Brain microvascular endothelial cell (primary cell): ENCODE measurements at regions not wholly inside any gene's neighbourhood (a gene's known extent, or its start where the extent isn't known, plus 50 kb on each side); places are given as distances from the start of the nearest gene placed in this dataset.
"Not testable (repeated sequence)": the region's sequence is repeated elsewhere in the genome, so short reads cannot be mapped to it uniquely, and the experiment has no call there.

ENCODE experiments used
- DNase-seq: peaks from one replicate; pipeline ENCODE4 v3.0.0-alpha.2; 2020
- H3K27ac ChIP-seq: fragments of 250-450 bp; sonication (Bioruptor Pico); 2 replicates; pipeline ENCODE4 v1.5.1; 2020; ENCODE audit warnings: mild to moderate bottlenecking, moderate library complexity
- H3K27me3 ChIP-seq: fragments of 250-450 bp; sonication (Bioruptor Pico); replicated peaks from 2 replicates; pipeline ENCODE4 v1.5.1; 2020; ENCODE audit warnings: mild to moderate bottlenecking
- H3K36me3 ChIP-seq: fragments of 250-450 bp; sonication (Bioruptor Pico); replicated peaks from 2 replicates; pipeline ENCODE4 v1.5.1; 2020; ENCODE audit warnings: mild to moderate bottlenecking
- H3K4me3 ChIP-seq: 2 replicates; pipeline ENCODE4 v1.5.1; 2011; ENCODE audit warnings: low read depth, mild to moderate bottlenecking, control low read depth, low read length, moderate library complexity
- in situ Hi-C: cut with HindIII; loops from 2 replicates; pipeline ENCODE4 v1.10.0; 2017; ENCODE audit warnings: low sequenced_read_pairs, low pct_ligation_motif_present
- TF ChIP-seq, protein P1 (sequence below): IDR thresholded peaks from 2 replicates; pipeline ENCODE4 v1.5.1; 2011; ENCODE audit warnings: low read depth, mild to moderate bottlenecking, moderate library complexity, low read length, control low read depth, inconsistent platforms; ENCODE audit errors: missing control alignments

DNA sequence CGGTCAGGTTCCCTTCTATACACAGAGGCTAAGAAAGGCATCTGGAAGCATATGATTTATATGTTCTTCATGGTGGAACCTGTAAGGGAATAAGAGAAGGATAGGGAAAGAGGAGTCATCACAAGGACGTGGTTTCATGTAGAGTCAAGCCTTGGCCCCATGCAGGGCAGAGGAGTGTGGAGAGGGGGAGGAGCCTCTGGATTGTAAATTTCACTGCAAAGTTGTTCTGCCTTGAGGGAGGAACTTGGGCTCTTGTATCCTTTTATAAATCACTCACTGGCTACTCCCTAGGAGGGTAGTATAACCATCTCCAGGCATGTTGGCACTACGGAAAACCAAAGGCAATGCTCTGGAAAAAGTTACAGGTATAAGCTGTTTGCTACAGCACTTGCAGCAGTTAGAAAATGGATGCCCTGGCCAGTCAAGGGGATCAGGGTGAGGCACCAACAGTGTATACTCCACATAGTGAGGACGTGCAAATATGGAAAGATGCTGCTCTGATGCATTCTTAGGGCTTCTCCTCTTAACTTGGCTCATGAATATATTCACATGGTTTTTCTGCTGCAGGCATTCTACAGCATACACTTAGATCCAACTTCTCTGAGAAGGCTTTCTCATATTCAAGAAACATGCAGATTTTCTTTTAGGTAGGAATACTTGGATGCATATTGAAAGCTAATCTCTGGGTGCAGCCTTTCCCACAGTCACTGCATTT, 60.3 kb upstream of the ZNF81 start:
- no peaks in the 10 kb centered on the region for H3K27me3 ChIP-seq
- in situ Hi-C loops: no loop called here
- no peak overlapping the region for H3K27ac ChIP-seq
- TF ChIP-seq, protein P1, sequence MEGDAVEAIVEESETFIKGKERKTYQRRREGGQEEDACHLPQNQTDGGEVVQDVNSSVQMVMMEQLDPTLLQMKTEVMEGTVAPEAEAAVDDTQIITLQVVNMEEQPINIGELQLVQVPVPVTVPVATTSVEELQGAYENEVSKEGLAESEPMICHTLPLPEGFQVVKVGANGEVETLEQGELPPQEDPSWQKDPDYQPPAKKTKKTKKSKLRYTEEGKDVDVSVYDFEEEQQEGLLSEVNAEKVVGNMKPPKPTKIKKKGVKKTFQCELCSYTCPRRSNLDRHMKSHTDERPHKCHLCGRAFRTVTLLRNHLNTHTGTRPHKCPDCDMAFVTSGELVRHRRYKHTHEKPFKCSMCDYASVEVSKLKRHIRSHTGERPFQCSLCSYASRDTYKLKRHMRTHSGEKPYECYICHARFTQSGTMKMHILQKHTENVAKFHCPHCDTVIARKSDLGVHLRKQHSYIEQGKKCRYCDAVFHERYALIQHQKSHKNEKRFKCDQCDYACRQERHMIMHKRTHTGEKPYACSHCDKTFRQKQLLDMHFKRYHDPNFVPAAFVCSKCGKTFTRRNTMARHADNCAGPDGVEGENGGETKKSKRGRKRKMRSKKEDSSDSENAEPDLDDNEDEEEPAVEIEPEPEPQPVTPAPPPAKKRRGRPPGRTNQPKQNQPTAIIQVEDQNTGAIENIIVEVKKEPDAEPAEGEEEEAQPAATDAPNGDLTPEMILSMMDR: no peak
- DNase-seq: no peak
- no peaks in the 10 kb centered on the region for H3K36me3 ChIP-seq
- no peak overlapping the region for H3K4me3 ChIP-seq

DNA sequence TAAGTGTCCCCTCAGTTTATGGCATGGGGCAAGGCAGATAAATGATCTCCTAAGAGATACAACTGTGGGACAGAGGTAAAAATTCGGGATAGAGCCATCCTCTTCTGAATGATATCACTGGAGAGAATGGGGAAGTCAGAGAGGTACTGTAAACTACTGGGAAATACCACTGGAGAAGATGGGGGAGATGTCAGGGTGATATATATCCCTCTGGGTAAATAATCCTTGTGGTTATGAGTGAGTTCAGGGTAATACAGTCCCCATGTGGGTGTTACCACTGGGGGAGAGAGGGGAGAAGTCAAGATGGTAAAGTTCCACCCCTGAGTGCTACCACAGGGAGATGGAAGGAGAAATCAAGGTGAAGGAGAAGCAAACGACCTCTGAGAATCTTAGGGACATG, 63.9 kb upstream of the ZNF81 start:
- no peak for DNase-seq
- TF ChIP-seq, protein P1: no peak
- in situ Hi-C loops: no loop called here
- no peak overlapping the region for H3K27ac ChIP-seq
- H3K36me3 ChIP-seq: no peaks in the 10 kb centered on the region
- H3K27me3 ChIP-seq: no peaks in the 10 kb centered on the region
- no peak overlapping the region for H3K4me3 ChIP-seq

DNA sequence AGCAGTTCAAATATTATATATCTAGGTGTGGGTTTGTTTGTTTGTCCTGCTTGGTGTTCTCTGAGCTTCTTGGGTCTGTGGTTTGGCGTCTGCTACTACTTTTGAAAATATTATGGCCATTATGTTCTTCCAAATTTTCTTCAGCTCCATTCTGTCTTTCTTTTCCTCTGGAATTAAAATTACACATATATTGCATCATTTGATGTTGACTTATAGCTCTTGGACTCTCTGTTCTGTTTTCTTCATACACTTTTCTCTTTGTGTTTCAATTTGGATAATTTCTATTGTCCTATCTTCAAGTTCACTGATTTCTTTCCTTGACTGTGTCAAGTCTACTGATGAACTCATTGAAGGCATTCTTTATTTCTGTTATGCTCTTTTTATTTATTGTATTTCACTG, 65.2 kb upstream of the ZNF81 start:
- in situ Hi-C loops: no loop called here
- Histone ChIP-seq H3K4me3 (no peak overlapping the region), H3K36me3 (no peaks in the 10 kb centered on the region), H3K27me3 (no peaks in the 10 kb centered on the region), H3K27ac (no peak overlapping the region)
- DNase-seq: no peak
- TF ChIP-seq, protein P1: no peak

DNA sequence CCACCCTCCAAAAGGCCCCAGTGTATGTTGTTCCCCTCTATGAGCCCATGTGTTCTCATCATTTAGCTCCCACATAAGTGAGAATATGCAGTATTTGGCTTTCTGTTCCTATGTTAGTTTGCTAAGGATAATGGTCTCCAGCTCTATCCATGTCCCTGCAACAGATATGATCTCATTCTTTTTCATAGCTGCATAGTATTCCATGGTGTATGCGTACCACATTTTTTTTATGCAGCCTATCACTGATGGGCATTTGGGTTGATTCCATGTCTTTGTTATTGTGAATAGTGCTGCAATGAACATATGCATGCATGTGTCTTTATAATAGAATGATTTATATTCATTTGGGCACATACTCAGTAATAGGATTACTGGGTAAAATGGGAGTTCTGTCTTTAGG, 73.9 kb upstream of the ZNF81 start:
- H3K27ac ChIP-seq, H3K27me3 ChIP-seq, H3K36me3 ChIP-seq, H3K4me3 ChIP-seq, in situ Hi-C loops, DNase-seq: not testable (repeated sequence)

DNA sequence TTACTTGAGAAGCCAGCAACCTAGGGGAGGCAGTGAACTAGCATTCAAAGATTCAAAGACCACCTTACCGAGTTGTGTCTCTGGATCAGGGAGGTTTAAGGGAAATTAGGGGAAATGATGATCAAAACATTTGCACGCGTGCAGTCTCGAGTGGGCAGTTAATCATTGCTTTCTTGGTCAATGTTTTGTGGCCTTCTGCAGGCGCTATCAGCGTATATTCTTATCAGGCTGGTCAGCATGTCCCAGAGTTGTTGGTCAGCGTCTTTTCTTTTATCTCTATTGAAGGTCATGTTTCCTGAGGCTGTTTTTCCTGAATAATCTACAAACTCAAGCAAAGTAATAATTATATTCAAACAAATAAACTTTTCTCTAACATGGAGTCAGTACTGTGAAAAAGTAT, 84.0 kb upstream of the ZNF81 start:
- in situ Hi-C loops: no loop called here
- Histone ChIP-seq H3K36me3 (no peaks in the 10 kb centered on the region), H3K27me3 (no peaks in the 10 kb centered on the region), H3K27ac (no peak overlapping the region), H3K4me3 (no peak overlapping the region)
- DNase-seq: no peak
- TF ChIP-seq, protein P1: no peak

DNA sequence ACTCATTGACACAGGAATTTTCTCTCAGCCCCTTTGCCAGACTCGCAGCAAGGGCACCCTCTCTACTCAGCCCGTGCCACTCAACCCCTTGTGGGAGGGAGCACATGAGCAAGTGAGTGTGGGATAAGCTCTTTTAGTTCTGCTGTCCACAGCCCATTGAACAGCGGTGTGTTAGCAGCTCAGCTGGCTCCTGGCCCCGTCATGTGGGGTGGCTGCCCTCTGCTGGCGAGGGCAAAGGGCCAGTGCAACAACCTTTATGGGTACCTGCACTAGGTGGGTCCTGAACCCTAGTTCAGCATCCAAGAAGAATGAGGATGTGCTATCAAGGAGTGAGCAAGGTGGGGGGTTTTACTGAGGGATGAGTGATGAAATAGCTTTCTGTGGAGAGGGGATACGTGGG, 85.0 kb upstream of the ZNF81 start:
- in situ Hi-C loops: no loop called here
- TF ChIP-seq, protein P1: peak; percentile 60
- DNase-seq: no peak
- Histone ChIP-seq H3K27ac (no peak overlapping the region), H3K27me3 (no peaks in the 10 kb centered on the region), H3K36me3 (no peaks in the 10 kb centered on the region), H3K4me3 (no peak overlapping the region)
